ENCODE measurements at regions not wholly inside any gene's neighbourhood (a gene's known extent, or its start where the extent isn't known, plus 50 kb on each side); places are given as distances from the start of the nearest gene placed in this dataset.

DNA sequence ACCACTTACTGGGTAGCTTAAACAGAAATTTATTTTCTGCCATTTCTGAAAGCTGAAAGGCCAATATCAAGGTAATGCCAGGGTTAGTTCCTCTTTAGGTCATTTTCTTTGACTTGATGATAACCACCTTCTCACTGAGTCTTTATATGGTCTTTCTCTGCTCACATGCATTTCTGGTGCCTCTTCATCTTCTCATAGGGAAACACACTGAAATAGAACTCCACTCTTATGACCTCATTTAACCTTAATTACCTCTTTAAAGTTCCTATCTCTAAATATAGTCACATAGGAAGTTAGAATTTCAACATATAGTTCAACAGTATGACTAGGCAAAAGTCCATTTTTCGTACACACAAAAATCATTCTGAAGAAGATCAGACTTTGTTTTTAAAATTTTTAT lies 616.8 kb upstream of the VRK2 start:
- TF ChIP-seq, protein P1, sequence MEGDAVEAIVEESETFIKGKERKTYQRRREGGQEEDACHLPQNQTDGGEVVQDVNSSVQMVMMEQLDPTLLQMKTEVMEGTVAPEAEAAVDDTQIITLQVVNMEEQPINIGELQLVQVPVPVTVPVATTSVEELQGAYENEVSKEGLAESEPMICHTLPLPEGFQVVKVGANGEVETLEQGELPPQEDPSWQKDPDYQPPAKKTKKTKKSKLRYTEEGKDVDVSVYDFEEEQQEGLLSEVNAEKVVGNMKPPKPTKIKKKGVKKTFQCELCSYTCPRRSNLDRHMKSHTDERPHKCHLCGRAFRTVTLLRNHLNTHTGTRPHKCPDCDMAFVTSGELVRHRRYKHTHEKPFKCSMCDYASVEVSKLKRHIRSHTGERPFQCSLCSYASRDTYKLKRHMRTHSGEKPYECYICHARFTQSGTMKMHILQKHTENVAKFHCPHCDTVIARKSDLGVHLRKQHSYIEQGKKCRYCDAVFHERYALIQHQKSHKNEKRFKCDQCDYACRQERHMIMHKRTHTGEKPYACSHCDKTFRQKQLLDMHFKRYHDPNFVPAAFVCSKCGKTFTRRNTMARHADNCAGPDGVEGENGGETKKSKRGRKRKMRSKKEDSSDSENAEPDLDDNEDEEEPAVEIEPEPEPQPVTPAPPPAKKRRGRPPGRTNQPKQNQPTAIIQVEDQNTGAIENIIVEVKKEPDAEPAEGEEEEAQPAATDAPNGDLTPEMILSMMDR (IDR thresholded peaks at IDR 0.05; ENCODE audit: borderline replicate concordance, insufficient read depth, low read depth, low read length): no peak
- no peak overlapping the region for H3K4me3 ChIP-seq (ENCODE audit: low read depth, low read length)

DNA sequence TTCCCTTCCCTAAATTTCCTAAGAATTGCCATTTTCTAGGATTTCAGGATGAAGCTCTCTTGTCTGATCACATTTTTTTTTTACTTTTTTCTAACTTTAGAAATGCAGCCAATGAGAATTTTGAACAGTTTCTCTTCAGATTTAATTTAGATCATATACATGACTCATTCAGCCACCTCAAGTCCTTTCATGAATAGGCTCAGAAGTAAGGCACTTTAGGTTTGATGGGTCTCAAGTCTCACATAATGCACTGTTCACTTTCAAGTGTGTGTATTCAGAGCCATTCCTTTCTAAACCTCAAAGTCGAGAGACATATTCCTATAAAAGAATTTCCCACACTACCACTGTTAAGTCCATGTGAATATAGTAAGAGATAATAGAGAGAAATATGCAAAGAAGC lies 614.1 kb upstream of the VRK2 start:
- TF ChIP-seq, protein P1 (IDR thresholded peaks at IDR 0.05; ENCODE audit: borderline replicate concordance, insufficient read depth, low read depth, low read length): no peak
- no peak overlapping the region for H3K4me3 ChIP-seq (ENCODE audit: low read depth, low read length)

DNA sequence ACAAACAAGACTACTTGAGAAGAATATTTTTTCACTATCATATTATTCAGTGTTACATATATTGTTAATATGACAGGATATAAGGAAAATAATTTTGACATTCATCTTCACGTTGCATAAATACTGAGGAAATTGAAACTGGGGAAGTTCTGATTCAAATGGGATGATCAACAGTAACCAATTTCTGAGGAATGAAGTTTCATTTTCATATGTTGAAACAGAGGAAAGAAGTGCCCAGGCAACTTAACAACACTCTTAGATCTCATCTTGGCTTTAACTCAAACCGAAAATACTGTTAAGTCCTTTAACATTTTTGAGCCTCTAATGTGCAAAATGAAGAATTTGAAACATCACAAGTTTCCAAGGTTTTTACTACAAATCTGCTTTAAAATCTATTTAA lies 612.2 kb upstream of the VRK2 start:
- TF ChIP-seq, protein P1 (IDR thresholded peaks at IDR 0.05; ENCODE audit: borderline replicate concordance, insufficient read depth, low read depth, low read length): no peak
- H3K4me3 ChIP-seq (ENCODE audit: low read depth, low read length): no peak overlapping the region

DNA sequence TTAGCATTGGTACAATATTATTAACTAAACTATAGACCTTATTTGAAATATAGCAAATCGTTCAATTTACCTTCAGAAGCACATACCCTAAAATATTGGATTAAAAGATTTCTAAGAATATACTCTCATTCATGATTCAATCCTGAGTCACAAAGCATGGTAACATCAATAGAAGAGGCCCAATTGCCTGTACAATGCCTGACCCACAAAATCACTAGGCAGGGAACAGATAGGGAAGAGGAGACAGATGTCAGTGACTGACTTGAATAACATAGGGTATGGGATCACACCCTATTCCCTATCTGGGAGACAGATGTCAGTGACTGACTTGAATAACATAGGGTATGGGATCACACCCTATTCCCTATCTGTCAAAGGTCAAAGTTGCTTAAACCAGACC lies 611.6 kb upstream of the VRK2 start:
- TF ChIP-seq, protein P1 (IDR thresholded peaks at IDR 0.05; ENCODE audit: borderline replicate concordance, insufficient read depth, low read depth, low read length): no peak
- no peak overlapping the region for H3K4me3 ChIP-seq (ENCODE audit: low read depth, low read length)

DNA sequence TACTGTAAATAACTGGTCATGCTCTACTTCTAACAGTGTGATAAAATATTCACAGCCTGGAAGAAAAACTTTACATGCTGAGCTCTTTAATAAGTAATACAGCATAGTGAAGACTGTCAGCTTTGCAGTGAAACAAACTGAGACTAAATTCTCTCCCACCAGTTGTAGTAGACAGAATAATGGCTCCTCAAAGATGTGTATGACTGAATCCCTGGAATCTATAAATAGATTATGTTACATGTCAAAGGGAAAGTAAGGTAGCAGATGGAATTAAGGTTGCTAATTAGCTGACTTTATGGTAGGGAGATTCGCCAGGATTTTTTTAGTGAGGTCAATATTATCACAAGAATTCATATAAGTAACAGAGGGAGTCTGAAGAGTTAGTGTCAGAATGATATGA lies 609.5 kb upstream of the VRK2 start:
- H3K4me3 ChIP-seq (ENCODE audit: low read depth, low read length): no peak overlapping the region
- TF ChIP-seq, protein P1 (IDR thresholded peaks at IDR 0.05; ENCODE audit: borderline replicate concordance, insufficient read depth, low read depth, low read length): no peak

DNA sequence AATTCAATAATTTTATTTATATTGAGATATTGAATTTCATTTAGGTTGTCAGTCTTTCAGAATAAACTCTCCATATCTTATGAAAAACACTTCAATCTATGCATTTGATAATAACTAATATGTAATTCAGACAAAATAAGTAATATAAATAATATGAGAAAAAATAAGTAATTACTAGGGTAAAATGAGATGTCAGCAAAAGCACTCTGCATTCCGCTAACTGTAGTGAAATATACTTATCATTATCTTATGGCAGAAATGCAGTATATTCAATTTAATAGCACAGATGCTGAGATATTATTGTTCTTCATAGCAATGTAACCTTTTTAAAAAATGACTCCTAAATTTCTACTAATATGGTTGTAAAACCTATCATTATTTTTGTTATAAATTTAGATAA lies 606.2 kb upstream of the VRK2 start:
- no peak overlapping the region for H3K4me3 ChIP-seq (ENCODE audit: low read depth, low read length)
- TF ChIP-seq, protein P1 (IDR thresholded peaks at IDR 0.05; ENCODE audit: borderline replicate concordance, insufficient read depth, low read depth, low read length): no peak

DNA sequence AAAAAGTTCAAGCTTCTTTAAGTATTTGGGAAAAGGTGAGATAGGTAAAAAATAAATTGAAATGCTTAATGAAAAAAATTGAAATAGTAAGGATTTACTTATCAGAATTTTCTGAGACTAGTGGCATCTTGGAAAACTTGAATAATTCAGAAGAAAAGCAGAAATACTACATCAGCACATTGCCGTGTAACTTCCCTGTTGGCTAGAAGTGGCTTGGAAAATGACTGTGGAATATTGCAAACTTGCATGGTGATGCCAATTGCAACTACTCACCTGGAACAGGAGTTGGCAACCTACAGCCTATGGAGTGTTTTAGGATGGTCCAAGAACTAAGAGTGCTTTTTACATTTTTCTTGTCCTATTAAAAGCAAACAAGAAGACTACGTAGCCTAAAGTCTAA lies 603.5 kb upstream of the VRK2 start:
- H3K4me3 ChIP-seq (ENCODE audit: low read depth, low read length): no peak overlapping the region
- TF ChIP-seq, protein P1 (IDR thresholded peaks at IDR 0.05; ENCODE audit: borderline replicate concordance, insufficient read depth, low read depth, low read length): no peak

Measured in GM12875 (cell line).